ENCODE measurements at regions not wholly inside any gene's neighbourhood (a gene's known extent, or its start where the extent isn't known, plus 50 kb on each side); places are given as distances from the start of the nearest gene placed in this dataset.

DNA sequence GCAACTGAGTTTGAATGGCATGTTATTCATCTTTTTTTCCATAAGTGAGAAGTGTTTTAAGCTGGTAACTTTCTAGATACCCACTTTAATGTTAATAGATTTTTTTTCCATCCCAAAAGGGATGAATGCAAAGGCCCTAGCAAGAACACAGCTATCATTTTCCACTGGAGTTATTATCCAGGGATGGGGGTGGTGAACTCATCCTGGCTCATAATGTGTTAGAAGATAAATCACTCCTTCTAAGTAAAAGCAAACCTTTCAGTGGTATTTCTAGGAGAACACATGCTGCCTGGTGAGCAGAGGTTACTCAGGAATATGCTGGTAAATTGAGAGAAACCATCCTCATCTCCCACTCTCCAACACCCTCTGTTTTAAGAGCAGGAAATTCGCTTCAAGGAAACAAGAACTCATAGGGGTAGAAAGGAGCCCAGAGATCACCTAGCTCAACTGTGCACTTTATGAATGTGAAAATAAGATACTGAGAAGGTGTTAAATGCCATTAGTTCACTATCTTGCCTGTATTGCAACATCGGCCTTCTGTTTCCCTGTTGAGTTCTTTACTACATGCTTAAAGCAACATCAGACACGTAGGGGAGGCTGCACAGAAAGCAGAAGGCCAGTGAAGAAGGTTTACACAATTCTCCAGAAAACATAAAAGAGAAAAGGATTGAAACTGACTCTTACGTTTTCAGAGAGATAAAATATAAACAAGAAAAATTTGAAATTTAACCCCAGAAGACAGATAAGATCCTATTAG is 264.0 kb upstream of the PRKCQ start:
- H3K4me3 ChIP-seq (ENCODE audit: low read depth, low read length), result no peak overlapping the region
- TF ChIP-seq, protein P1, sequence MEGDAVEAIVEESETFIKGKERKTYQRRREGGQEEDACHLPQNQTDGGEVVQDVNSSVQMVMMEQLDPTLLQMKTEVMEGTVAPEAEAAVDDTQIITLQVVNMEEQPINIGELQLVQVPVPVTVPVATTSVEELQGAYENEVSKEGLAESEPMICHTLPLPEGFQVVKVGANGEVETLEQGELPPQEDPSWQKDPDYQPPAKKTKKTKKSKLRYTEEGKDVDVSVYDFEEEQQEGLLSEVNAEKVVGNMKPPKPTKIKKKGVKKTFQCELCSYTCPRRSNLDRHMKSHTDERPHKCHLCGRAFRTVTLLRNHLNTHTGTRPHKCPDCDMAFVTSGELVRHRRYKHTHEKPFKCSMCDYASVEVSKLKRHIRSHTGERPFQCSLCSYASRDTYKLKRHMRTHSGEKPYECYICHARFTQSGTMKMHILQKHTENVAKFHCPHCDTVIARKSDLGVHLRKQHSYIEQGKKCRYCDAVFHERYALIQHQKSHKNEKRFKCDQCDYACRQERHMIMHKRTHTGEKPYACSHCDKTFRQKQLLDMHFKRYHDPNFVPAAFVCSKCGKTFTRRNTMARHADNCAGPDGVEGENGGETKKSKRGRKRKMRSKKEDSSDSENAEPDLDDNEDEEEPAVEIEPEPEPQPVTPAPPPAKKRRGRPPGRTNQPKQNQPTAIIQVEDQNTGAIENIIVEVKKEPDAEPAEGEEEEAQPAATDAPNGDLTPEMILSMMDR (IDR thresholded peaks at IDR 0.05; ENCODE audit: borderline replicate concordance, insufficient read depth, low read depth, low read length), result no peak

DNA sequence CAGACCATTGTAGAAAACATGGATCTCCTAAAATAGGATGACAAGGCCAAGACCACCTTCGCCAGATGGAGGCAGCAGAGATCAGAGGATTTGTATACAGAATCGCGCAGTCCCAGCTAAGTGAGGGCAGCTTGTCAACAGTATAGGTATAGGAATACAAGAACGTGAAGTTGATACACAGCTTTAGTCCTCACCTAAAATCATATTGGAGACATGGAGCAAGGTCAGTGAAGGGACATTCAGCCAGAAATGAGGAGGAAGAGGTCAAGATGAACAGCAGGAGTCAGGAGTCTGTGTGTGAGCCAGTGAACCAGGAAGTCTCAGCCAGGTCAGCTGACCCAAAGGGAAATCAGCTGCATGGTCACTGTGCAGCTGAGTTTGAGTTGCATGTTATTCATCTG is 263.4 kb upstream of the PRKCQ start:
- H3K4me3 ChIP-seq (ENCODE audit: low read depth, low read length), result no peak overlapping the region
- TF ChIP-seq, protein P1 (IDR thresholded peaks at IDR 0.05; ENCODE audit: borderline replicate concordance, insufficient read depth, low read depth, low read length), result peak; percentile 45; the same call in 1 of the 2 replicates

DNA sequence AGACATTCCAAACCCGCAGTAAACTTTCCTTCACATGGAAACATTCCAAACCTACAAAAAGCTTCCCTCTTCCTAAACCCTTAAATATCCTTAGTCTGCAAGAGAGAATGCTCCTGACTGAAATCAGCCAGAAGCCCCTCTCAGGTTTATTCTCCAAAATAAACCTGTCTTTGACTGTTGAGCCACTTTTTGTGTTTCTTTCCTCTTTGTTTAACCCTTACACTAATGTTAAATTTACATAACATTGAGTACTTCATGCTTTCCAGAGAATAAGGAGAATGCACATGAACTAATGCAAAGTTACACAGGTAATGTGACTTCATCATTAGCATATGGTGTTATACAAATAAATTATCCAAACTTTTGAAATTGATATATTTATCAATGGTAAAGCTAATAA is 262.6 kb upstream of the PRKCQ start:
- TF ChIP-seq, protein P1 (IDR thresholded peaks at IDR 0.05; ENCODE audit: borderline replicate concordance, insufficient read depth, low read depth, low read length), result no peak

DNA sequence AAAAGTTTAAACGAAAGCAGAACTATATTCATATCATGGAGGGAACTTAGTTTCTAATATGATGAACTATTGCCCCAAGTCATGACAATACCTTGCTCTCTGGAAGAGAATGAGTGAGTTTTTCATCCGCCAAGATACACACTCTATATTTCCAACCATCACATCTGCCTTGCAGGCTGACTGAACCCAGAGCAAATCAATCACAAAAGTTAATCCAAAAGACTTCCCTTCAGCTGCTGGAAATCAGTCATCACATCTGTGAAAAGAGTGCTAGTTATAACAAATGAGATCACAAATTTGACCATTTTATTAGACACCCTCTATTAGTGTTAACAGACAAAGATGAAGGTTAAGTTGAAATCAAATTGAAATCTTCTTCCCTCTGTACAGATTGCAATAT is 261.7 kb upstream of the PRKCQ start:
- TF ChIP-seq, protein P1 (IDR thresholded peaks at IDR 0.05; ENCODE audit: borderline replicate concordance, insufficient read depth, low read depth, low read length), result no peak
- no peak overlapping the region for H3K4me3 ChIP-seq (ENCODE audit: low read depth, low read length)

More for the DNA sequence above, 262.6 kb upstream of the PRKCQ start:
- H3K4me3 ChIP-seq (ENCODE audit: low read depth, low read length), result no peak overlapping the region

DNA sequence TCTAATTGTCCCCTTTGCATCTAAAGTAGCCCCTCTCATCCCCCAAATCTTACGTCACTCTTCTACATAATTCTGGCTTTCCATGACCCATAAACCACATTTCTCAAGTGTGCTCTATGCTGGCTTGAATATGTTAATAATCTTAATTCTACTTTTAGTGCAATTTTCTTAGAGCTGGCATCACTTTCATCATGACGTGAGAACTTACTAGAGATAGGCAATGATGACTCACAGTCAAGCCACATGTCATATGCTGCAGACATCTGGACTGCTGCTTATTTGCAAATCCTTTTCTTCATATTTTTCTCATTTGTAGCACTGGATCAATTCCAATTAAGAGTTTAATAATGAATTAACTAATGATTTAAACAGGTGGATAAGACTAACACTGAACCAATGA is 260.7 kb upstream of the PRKCQ start:
- H3K4me3 ChIP-seq (ENCODE audit: low read depth, low read length), result no peak overlapping the region
- TF ChIP-seq, protein P1 (IDR thresholded peaks at IDR 0.05; ENCODE audit: borderline replicate concordance, insufficient read depth, low read depth, low read length), result no peak

DNA sequence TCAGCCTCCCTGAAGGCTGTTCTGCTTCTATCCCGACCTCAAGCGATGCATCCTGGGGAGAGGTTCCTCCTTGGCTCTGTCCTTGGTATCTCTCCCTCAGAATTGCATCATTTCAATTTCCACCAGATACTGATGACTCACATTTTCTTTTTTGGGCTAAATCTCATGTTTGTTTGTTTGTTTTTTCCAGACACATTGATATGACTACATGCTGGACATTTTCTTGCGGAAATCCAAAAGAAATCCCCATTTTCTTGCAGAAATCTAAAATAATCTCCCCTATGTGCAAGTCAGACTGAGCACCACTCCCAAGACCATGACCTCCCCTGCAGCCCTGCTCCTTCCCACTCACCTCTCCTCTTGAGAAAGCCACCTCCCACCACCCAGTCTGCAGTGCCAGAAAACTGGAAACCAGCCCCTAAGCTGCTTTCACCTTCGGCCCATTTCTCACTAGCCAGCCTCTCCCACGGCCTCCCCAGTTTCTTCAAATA is 260.2 kb upstream of the PRKCQ start:
- TF ChIP-seq, protein P1 (IDR thresholded peaks at IDR 0.05; ENCODE audit: borderline replicate concordance, insufficient read depth, low read depth, low read length), result no peak
- H3K4me3 ChIP-seq (ENCODE audit: low read depth, low read length), result no peak overlapping the region

DNA sequence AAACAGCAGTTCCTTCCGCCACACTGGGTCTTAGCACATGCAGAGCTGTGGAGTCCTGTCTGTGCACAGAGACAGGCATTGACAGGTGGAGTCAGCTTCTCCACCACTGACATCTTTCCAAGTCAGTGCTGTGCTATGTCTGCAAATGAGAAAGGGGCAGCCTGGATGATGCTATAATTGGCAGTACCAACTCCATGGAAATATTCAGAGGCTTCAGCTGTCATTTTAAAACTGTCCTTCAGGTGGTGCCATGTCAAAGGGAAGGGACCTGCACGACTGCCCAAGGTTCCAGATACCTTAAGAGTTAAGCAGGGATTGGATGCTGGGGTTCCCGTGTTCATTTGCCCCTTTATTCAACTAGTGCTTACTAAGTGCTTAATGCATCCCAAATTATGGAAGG is 258.0 kb upstream of the PRKCQ start:
- TF ChIP-seq, protein P1 (IDR thresholded peaks at IDR 0.05; ENCODE audit: borderline replicate concordance, insufficient read depth, low read depth, low read length), result peak; percentile 38; the same call in 1 of the 2 replicates
- no peak overlapping the region for H3K4me3 ChIP-seq (ENCODE audit: low read depth, low read length)

Measured in GM12875 (cell line).